ENCODE measurements at regions not wholly inside any gene's neighbourhood (a gene's known extent, or its start where the extent isn't known, plus 50 kb on each side); places are given as distances from the start of the nearest gene placed in this dataset.
"Not testable (repeated sequence)": the region's sequence is repeated elsewhere in the genome, so short reads cannot be mapped to it uniquely, and the experiment has no call there.

- not testable (repeated sequence) for DNase-seq
Measured at GRCh38 chr9:106788021-106788420, 74.9 kb upstream of the ZNF462 start.

DNA sequence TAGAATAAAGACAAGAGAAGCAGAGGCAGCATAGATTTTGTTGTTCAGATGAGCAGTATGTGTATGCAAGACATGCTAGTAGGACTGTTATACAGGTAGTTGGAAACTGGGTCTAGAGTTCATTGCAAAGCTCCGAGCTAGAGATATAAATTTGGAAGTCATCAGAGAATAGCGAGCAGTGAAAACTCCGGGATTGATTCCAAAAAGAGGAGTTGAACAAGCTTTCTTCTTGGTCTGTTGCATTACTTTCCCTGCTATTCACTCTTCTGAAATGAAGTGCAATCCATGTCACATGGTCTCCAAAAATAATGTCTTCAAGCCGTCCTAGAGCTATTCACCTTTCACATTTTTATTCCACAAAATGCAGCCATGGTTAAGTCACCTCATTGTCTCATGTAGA is 67.9 kb upstream of the ZNF462 start:
- no peak for DNase-seq

GRCh38 chr9:106796771-106797170 is 66.2 kb upstream of the ZNF462 start:
- no peak for DNase-seq

- no peak for DNase-seq
Measured at GRCh38 chr9:106797299-106797698, 65.7 kb upstream of the ZNF462 start.

DNA sequence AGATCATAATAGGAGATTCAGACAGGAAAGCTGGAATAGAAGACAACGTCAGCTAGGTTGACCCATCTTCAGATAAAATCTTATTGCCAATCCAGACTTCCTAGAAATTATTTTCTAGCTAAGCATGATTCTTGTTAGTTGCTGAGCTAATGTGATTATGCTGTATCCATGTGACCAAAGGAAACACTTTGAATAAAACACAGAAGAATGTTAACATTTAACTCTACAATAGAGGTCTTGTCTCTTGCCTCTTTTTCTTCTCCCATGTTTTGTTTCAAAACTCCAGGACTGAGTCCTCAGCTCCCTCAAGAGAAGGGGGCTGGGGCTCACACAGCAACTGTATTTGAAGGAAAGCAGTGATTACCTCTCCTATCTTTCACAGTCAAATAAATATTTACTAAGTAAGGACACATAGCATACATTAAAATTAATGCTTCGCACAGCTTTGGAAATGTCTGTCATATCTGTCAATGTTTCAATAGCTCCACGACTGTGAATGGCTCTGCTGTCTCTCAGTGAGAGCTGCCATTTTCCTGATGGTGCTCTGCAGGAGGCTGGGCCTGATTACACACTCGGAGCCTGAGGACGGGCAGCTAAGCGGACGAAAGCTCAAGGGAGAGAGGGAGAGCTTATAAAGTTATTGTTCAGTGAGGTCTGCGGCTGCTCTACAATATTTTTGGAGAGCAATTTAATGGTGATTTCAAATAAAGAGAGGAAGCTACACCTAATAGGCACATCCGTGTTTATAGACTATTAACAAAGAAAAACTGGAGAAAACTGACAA is 64.8 kb upstream of the ZNF462 start:
- no peak for DNase-seq

GRCh38 chr9:106799152-106799551 is 63.8 kb upstream of the ZNF462 start:
- no peak for DNase-seq

GRCh38 chr9:106800701-106801270 is 62.2 kb upstream of the ZNF462 start:
- no peak for DNase-seq

DNA sequence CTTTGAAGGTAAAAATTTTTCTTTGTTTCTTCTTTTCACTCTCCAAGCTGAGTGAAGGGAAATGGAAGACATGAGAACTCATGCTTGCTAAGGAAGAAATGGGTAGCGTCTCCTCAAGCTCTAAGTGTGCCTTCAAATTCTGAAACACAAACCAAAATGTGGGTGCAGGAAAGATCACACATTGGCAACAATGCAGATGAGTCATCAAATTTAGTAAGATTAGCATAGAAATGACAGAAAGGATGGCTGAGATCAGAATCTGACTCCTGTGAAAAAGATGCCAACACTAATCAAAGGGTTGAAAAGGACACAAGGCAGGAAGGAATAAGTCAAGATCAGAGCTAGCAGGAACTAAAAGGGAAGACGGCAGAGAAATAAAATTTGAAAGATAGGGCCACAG is 61.1 kb upstream of the ZNF462 start:
- no peak for DNase-seq
